Liver (tissue), 8 donors: ENCODE measurements at regions not wholly inside any gene's neighbourhood (a gene's known extent, or its start where the extent isn't known, plus 50 kb on each side); places are given as distances from the start of the nearest gene placed in this dataset.

ENCODE experiments used
- DNase-seq: peaks from one replicate; pipeline ENCODE4 v3.0.0-alpha.2; 2017; ENCODE audit warnings: low spot score
- H3K27ac ChIP-seq, 2 donors: one replicate each; pipeline ENCODE4 v1.7.0; 2013; ENCODE audit warnings: inconsistent platforms in 2 of 2, low read length in 2 of 2, control low read depth in 1 of 2, low read depth in 1 of 2, mild to moderate bottlenecking in 1 of 2
- H3K27me3 ChIP-seq, 4 donors: one replicate each; pipeline versions ENCODE4 v1.6.1 to v1.7.0; 2013; ENCODE audit warnings: low read length in 3 of 4, inconsistent platforms in 1 of 4, mild to moderate bottlenecking in 1 of 4, moderate library complexity in 1 of 4; ENCODE audit not compliant: control insufficient read depth in 4 of 4, insufficient read depth in 4 of 4
- H3K36me3 ChIP-seq, 4 donors: one replicate each; pipeline versions ENCODE4 v1.6.1 to v1.7.0; 2013; ENCODE audit warnings: low read length in 3 of 4, mild to moderate bottlenecking in 3 of 4, low read depth in 1 of 4, moderate library complexity in 1 of 4; ENCODE audit not compliant: control insufficient read depth in 4 of 4, insufficient read depth in 3 of 4
- H3K4me1 ChIP-seq, 4 donors: one replicate each; pipeline versions ENCODE4 v1.6.1 to v1.7.0; 2013; ENCODE audit warnings: low read length in 3 of 4, mild to moderate bottlenecking in 3 of 4, moderate library complexity in 1 of 4; ENCODE audit not compliant: control insufficient read depth in 4 of 4, insufficient read depth in 4 of 4
- H3K4me3 ChIP-seq, 3 donors: one replicate each; pipeline versions ENCODE4 v1.6.1 to v1.7.0; 2013; ENCODE audit warnings: low read length in 3 of 3, control low read depth in 1 of 3, low read depth in 1 of 3, mild to moderate bottlenecking in 1 of 3
- H3K9ac ChIP-seq, 2 donors: one replicate each; pipeline ENCODE4 v1.7.0; 2013; ENCODE audit warnings: low read length in 2 of 2, mild to moderate bottlenecking in 2 of 2, moderate library complexity in 2 of 2, control low read depth in 1 of 2, low read depth in 1 of 2
- H3K9me3 ChIP-seq, 4 donors: one replicate each; pipeline versions ENCODE4 v1.6.1 to v1.7.0; 2013; ENCODE audit warnings: low read length in 3 of 4; ENCODE audit not compliant: control insufficient read depth in 4 of 4
- EGR1 ChIP-seq, 2 donors: IDR thresholded peaks; 2 replicates each; pipeline ENCODE4 v1.6.1; 2016 to 2018; ENCODE audit warnings: antibody characterized with exemption in 2 of 2, low read depth in 2 of 2
- FOXA1 ChIP-seq: IDR thresholded peaks from 2 replicates; pipeline ENCODE4 v1.6.1; 2016; ENCODE audit warnings: antibody characterized with exemption
- FOXA2 ChIP-seq: IDR thresholded peaks from 2 replicates; pipeline ENCODE4 v1.6.1; 2016; ENCODE audit warnings: antibody characterized with exemption
- GABPA ChIP-seq, 2 donors: IDR thresholded peaks in 1 of 2; conservative IDR thresholded peaks in 1 of 2; 2 replicates each; pipeline ENCODE4 v1.6.1; 2016; ENCODE audit warnings: antibody characterized with exemption in 2 of 2, mild to moderate bottlenecking in 1 of 2, moderate library complexity in 1 of 2
- HNF4A ChIP-seq, 2 donors: conservative IDR thresholded peaks; 2 replicates each; pipeline ENCODE4 v1.6.1; 2016; ENCODE audit warnings: antibody characterized with exemption in 2 of 2, mild to moderate bottlenecking in 2 of 2
- HNF4G ChIP-seq: IDR thresholded peaks from 2 replicates; pipeline ENCODE4 v1.6.1; 2016; ENCODE audit warnings: antibody characterized with exemption
- JUND ChIP-seq, 2 donors: IDR thresholded peaks; 2 replicates each; pipeline ENCODE4 v1.6.1; 2016; ENCODE audit warnings: antibody characterized with exemption in 2 of 2
- NR2F2 ChIP-seq: IDR thresholded peaks from 2 replicates; pipeline ENCODE4 v1.6.1; 2016; ENCODE audit warnings: antibody characterized with exemption
- RAD21 ChIP-seq, 2 donors: IDR thresholded peaks; 2 replicates each; pipeline ENCODE4 v1.6.1; 2016; ENCODE audit warnings: antibody characterized with exemption in 2 of 2, mild to moderate bottlenecking in 2 of 2
- SP1 ChIP-seq: IDR thresholded peaks from 2 replicates; pipeline ENCODE4 v1.6.1; 2018; ENCODE audit warnings: antibody characterized with exemption, mild to moderate bottlenecking
- YY1 ChIP-seq: IDR thresholded peaks from 2 replicates; pipeline ENCODE4 v1.6.1; 2016; ENCODE audit warnings: antibody characterized with exemption, mild to moderate bottlenecking
- WGBS: extraction: QIAGEN DNeasy Blood & Tissue Kit; methylation state at CpG from one replicate; pipeline ENCODE4 v1.1.7; 2013; 5-methylcytosine and 5-hydroxymethylcytosine counted together
- TF ChIP-seq, protein P1 (sequence below): IDR thresholded peaks from 2 replicates; pipeline ENCODE4 v1.6.1; 2016; ENCODE audit warnings: antibody characterized with exemption
- TF ChIP-seq, protein P2 (sequence below): IDR thresholded peaks from 2 replicates; pipeline ENCODE4 v1.6.1; 2016; ENCODE audit warnings: antibody characterized with exemption, mild to moderate bottlenecking
- TF ChIP-seq, protein P3 (sequence below): IDR thresholded peaks from 2 replicates; pipeline ENCODE4 v1.6.1; 2016; ENCODE audit warnings: antibody characterized with exemption
- TF ChIP-seq, protein P4 (sequence below): IDR thresholded peaks from 2 replicates; pipeline ENCODE4 v1.6.1; 2016; ENCODE audit warnings: antibody characterized with exemption
- TF ChIP-seq, protein P5 (sequence below): fragments of 150-350 bp; IDR thresholded peaks from 2 replicates; pipeline ENCODE4 v1.5.1; 2017; ENCODE audit warnings: improper control_type of control experiment, low read depth, low read length; ENCODE audit not compliant: missing input control
- donor health status: healthy.
- donor health status: healthy.
- donor health status: healthy.
- donor health status: healthy.
- donor health status: healthy.

GRCh38 chr10:65335311-65335710 is 1590.5 kb upstream of the LRRTM3 start (continued):
- TF ChIP-seq, protein P1, sequence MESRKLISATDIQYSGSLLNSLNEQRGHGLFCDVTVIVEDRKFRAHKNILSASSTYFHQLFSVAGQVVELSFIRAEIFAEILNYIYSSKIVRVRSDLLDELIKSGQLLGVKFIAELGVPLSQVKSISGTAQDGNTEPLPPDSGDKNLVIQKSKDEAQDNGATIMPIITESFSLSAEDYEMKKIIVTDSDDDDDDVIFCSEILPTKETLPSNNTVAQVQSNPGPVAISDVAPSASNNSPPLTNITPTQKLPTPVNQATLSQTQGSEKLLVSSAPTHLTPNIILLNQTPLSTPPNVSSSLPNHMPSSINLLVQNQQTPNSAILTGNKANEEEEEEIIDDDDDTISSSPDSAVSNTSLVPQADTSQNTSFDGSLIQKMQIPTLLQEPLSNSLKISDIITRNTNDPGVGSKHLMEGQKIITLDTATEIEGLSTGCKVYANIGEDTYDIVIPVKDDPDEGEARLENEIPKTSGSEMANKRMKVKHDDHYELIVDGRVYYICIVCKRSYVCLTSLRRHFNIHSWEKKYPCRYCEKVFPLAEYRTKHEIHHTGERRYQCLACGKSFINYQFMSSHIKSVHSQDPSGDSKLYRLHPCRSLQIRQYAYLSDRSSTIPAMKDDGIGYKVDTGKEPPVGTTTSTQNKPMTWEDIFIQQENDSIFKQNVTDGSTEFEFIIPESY, result no peak
- TF ChIP-seq NR2F2 (no peak), HNF4G (no peak), JUND (IDR thresholded peaks at IDR 0.05) (no peak), SP1 (no peak), FOXA2 (no peak), HNF4A (conservative IDR thresholded peaks at IDR 0.05) (no peak)

DNA sequence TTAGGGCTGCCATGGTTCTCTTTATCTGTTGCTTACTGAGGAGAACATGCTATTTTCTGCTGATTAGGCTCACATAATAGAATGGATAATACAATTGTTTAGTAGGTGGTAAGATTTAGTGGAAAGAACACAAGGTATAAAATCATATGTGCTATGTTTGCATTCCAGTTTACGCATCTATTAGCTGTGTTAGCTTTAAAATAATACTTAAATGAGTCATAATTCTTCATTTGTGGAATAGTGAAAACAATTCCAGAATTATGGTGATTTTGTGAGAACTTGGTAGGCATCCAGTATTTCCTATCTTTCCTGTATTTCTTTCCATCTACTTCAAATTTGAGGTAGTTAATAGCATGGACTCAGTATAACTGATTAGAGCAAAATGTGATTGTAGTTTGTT is 1585.5 kb upstream of the LRRTM3 start:
- DNase-seq, result no peak
- Histone ChIP-seq H3K27me3 (no peaks in the 10 kb centered on the region), H3K4me3 (no peak overlapping the region), H3K9me3 (no peaks in the 10 kb centered on the region), H3K36me3 (no peaks in the 10 kb centered on the region), H3K4me1 (no peaks in the 10 kb centered on the region), H3K27ac (no peak overlapping the region), H3K9ac (no peak overlapping the region)
- TF ChIP-seq SP1 (no peak), FOXA2 (no peak), YY1 (no peak), NR2F2 (no peak), HNF4A (conservative IDR thresholded peaks at IDR 0.05) (no peak), GABPA (IDR thresholded peaks at IDR 0.05 in 1 of 2, conservative IDR thresholded peaks at IDR 0.05 in 1 of 2) (no peak), FOXA1 (no peak), RAD21 (IDR thresholded peaks at IDR 0.05) (no peak), EGR1 (IDR thresholded peaks at IDR 0.05; ENCODE audit: low read depth in 2 of 2) (no peak)
- TF ChIP-seq, protein P2, sequence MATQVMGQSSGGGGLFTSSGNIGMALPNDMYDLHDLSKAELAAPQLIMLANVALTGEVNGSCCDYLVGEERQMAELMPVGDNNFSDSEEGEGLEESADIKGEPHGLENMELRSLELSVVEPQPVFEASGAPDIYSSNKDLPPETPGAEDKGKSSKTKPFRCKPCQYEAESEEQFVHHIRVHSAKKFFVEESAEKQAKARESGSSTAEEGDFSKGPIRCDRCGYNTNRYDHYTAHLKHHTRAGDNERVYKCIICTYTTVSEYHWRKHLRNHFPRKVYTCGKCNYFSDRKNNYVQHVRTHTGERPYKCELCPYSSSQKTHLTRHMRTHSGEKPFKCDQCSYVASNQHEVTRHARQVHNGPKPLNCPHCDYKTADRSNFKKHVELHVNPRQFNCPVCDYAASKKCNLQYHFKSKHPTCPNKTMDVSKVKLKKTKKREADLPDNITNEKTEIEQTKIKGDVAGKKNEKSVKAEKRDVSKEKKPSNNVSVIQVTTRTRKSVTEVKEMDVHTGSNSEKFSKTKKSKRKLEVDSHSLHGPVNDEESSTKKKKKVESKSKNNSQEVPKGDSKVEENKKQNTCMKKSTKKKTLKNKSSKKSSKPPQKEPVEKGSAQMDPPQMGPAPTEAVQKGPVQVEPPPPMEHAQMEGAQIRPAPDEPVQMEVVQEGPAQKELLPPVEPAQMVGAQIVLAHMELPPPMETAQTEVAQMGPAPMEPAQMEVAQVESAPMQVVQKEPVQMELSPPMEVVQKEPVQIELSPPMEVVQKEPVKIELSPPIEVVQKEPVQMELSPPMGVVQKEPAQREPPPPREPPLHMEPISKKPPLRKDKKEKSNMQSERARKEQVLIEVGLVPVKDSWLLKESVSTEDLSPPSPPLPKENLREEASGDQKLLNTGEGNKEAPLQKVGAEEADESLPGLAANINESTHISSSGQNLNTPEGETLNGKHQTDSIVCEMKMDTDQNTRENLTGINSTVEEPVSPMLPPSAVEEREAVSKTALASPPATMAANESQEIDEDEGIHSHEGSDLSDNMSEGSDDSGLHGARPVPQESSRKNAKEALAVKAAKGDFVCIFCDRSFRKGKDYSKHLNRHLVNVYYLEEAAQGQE, result no peak
- TF ChIP-seq, protein P3, sequence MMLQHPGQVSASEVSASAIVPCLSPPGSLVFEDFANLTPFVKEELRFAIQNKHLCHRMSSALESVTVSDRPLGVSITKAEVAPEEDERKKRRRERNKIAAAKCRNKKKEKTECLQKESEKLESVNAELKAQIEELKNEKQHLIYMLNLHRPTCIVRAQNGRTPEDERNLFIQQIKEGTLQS, result no peak
- TF ChIP-seq, protein P4, sequence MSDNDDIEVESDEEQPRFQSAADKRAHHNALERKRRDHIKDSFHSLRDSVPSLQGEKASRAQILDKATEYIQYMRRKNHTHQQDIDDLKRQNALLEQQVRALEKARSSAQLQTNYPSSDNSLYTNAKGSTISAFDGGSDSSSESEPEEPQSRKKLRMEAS, result no peak
- TF ChIP-seq, protein P5, sequence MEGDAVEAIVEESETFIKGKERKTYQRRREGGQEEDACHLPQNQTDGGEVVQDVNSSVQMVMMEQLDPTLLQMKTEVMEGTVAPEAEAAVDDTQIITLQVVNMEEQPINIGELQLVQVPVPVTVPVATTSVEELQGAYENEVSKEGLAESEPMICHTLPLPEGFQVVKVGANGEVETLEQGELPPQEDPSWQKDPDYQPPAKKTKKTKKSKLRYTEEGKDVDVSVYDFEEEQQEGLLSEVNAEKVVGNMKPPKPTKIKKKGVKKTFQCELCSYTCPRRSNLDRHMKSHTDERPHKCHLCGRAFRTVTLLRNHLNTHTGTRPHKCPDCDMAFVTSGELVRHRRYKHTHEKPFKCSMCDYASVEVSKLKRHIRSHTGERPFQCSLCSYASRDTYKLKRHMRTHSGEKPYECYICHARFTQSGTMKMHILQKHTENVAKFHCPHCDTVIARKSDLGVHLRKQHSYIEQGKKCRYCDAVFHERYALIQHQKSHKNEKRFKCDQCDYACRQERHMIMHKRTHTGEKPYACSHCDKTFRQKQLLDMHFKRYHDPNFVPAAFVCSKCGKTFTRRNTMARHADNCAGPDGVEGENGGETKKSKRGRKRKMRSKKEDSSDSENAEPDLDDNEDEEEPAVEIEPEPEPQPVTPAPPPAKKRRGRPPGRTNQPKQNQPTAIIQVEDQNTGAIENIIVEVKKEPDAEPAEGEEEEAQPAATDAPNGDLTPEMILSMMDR, result no peak
- TF ChIP-seq, protein P1, result no peak
- WGBS, result 83% methylated on average over 1 of the region's 1 CpG
